GM12878 (cell line): ENCODE measurements at regions not wholly inside any gene's neighbourhood (a gene's known extent, or its start where the extent isn't known, plus 50 kb on each side); places are given as distances from the start of the nearest gene placed in this dataset.

Source experiments
- ATAC-seq: fragments of 200-7000 bp; cut with Tn5 transposase; 3 replicates; pipeline ENCODE4 v1.9.1; 2020; ENCODE audit warnings: mild to moderate bottlenecking, moderate library complexity
- BruUV-seq: library from RNA; stranded (reverse); fragments of 400-500 nt; replicated peaks from 2 replicates; lab custom pipeline; 2021; lab: Mats Ljungman, UMichigan
- CTCF ChIA-PET: fragments of 300-600 bp; sonication (Branson Sonifier 250); formaldehyde crosslinking; extraction: SDS; loops from one replicate; lab custom pipeline; 2021; ENCODE audit warnings: inconsistent platforms; lab: Yijun Ruan, JAX
- POLR2A ChIA-PET: fragments of 350-600 bp; formaldehyde crosslinking; extraction: SDS; loops from one replicate; lab custom pipeline; 2021; ENCODE audit warnings: inconsistent platforms; lab: Charles Lee
- RAD21 ChIA-PET: fragments of 300-600 bp; sonication (Branson Sonifier 250); formaldehyde crosslinking; loops from one replicate; lab custom pipeline; 2023; ENCODE audit warnings: antibody characterized with exemption; ENCODE audit not compliant: unreplicated experiment; lab: Charles Lee
- SMC1A ChIA-PET: fragments of 300-600 bp; sonication (Branson Sonifier 250); formaldehyde crosslinking; loops from one replicate; lab custom pipeline; 2023; ENCODE audit not compliant: unreplicated experiment, uncharacterized antibody; lab: Charles Lee
- DNase-seq: peaks from one replicate; pipeline ENCODE4 v3.0.0-alpha.2; 2011; ENCODE audit warnings: low read depth, low spot score
- FAIRE-seq: peaks from 3 replicates; lab custom pipeline; 2011; peaks lifted over from hg19 to GRCh38; lab: Jason Lieb, UNC
- H2AFZ ChIP-seq: 2 replicates; pipeline ENCODE4 v1.6.0; 2011; ENCODE audit warnings: low read depth, low read length, control low read depth; ENCODE audit not compliant: control insufficient read depth
- H3K27ac ChIP-seq: 2 replicates; pipeline ENCODE4 v1.5.1; 2011; ENCODE audit warnings: control low read depth; ENCODE audit not compliant: control insufficient read depth, insufficient read depth
- H3K27me3 ChIP-seq, 2 experiments: replicated peaks in 1 of 2; 2 replicates each; pipeline versions ENCODE4 v1.6.0 to v1.6.1; 2011; ENCODE audit warnings: low read length in 1 of 2; ENCODE audit not compliant: control insufficient read depth in 2 of 2, insufficient read depth in 2 of 2
- H3K36me3 ChIP-seq, 2 experiments: 2 replicates each; pipeline ENCODE4 v1.5.1; 2011; ENCODE audit warnings: low read length in 1 of 2; ENCODE audit not compliant: control insufficient read depth in 2 of 2, insufficient read depth in 2 of 2
- H3K4me1 ChIP-seq: 2 replicates; pipeline ENCODE4 v1.6.1; 2011; ENCODE audit warnings: mild to moderate bottlenecking, low read length, moderate library complexity, mixed read lengths; ENCODE audit not compliant: control insufficient read depth, insufficient read depth
- H3K4me2 ChIP-seq: 2 replicates; pipeline ENCODE4 v1.6.0; 2011; ENCODE audit warnings: control low read depth; ENCODE audit not compliant: control insufficient read depth, insufficient read depth
- H3K4me3 ChIP-seq: fragments of 200-600 bp; sonication (generic); 2 replicates; pipeline ENCODE4 v1.5.1; 2016
- H3K79me2 ChIP-seq: 2 replicates; pipeline ENCODE4 v1.6.0; 2011; ENCODE audit warnings: low read length; ENCODE audit not compliant: control insufficient read depth, insufficient read depth
- H3K9ac ChIP-seq: 2 replicates; pipeline ENCODE4 v1.8.0; 2011; ENCODE audit warnings: low read length, control low read depth, mixed read lengths; ENCODE audit not compliant: control insufficient read depth, insufficient read depth
- H3K9me3 ChIP-seq: replicated peaks from 3 replicates; pipeline ENCODE4 v1.5.1; 2011; ENCODE audit warnings: mild to moderate bottlenecking, low read length; ENCODE audit not compliant: control insufficient read depth, insufficient read depth
- H4K20me1 ChIP-seq: 2 replicates; pipeline ENCODE4 v1.6.0; 2011; ENCODE audit not compliant: control insufficient read depth, insufficient read depth
- BCL11A ChIP-seq: IDR thresholded peaks from 2 replicates; pipeline ENCODE4 v1.6.1; 2011; ENCODE audit warnings: low read depth, low read length
- BCLAF1 ChIP-seq: fragments of 450-650 bp; IDR thresholded peaks from 2 replicates; pipeline ENCODE4 v1.6.1; 2017; ENCODE audit warnings: antibody characterized with exemption, mild to moderate bottlenecking, moderate library complexity
- EP300 ChIP-seq, 2 experiments: fragments of 150-350 bp in 1 of 2; IDR thresholded peaks; 2 replicates each; pipeline ENCODE4 v1.6.1; 2011 to 2012; ENCODE audit warnings: low read depth in 2 of 2, low read length in 2 of 2, borderline replicate concordance in 1 of 2, improper control_type of control experiment in 1 of 2, inconsistent platforms in 1 of 2; ENCODE audit not compliant: control insufficient read depth in 1 of 2
- ETV6 ChIP-seq, 2 experiments: fragments of 450-650 bp in 1 of 2; IDR thresholded peaks in 1 of 2; conservative IDR thresholded peaks in 1 of 2; 2 replicates each; pipeline ENCODE4 v1.6.1; 2014; ENCODE audit warnings: antibody characterized with exemption in 1 of 2, borderline replicate concordance in 1 of 2, low read depth in 1 of 2, mild to moderate bottlenecking in 1 of 2, moderate library complexity in 1 of 2
- HCFC1 ChIP-seq: fragments of 150-350 bp; IDR thresholded peaks from 2 replicates; pipeline ENCODE4 v1.6.1; 2014; ENCODE audit warnings: low read length
- KDM1A ChIP-seq: fragments of 200-600 bp; sonication (generic); IDR thresholded peaks from 2 replicates; pipeline ENCODE4 v1.6.1; 2016; ENCODE audit warnings: borderline replicate concordance
- NFYA ChIP-seq: IDR thresholded peaks from 2 replicates; pipeline ENCODE4 v1.6.1; 2011; ENCODE audit warnings: low read depth, mild to moderate bottlenecking, low read length, improper control_type of control experiment, borderline replicate concordance
- PML ChIP-seq: IDR thresholded peaks from 2 replicates; pipeline ENCODE4 v1.6.1; 2012; ENCODE audit warnings: low read length, inconsistent platforms
- POLR2A ChIP-seq: IDR thresholded peaks from 2 replicates; pipeline ENCODE4 v1.6.1; 2011; ENCODE audit warnings: low read depth, mild to moderate bottlenecking, low read length
- RBBP5 ChIP-seq: fragments of 200-600 bp; sonication (generic); conservative IDR thresholded peaks from 2 replicates; pipeline ENCODE4 v1.6.1; 2016
- SREBF2 ChIP-seq: IDR thresholded peaks from 2 replicates; pipeline ENCODE4 v1.6.1; 2012; ENCODE audit warnings: mild to moderate bottlenecking, low read length
- TAF1 ChIP-seq: IDR thresholded peaks from 2 replicates; pipeline ENCODE4 v1.6.1; 2011; ENCODE audit warnings: mild to moderate bottlenecking, low read depth, low read length, borderline replicate concordance
- WGBS: methylation state at CpG from one replicate; pipeline ENCODE4 v1.1.6; 2016; ENCODE audit warnings: low lambda C conversion rate; ENCODE audit not compliant: insufficient replicate concordance, insufficient coverage; ENCODE audit errors: missing lambda C conversion rate; 5-methylcytosine and 5-hydroxymethylcytosine counted together
- in situ Hi-C: fragments of 300-500 bp; cut with MboI; formaldehyde crosslinking; loops from 9 replicates; pipeline ENCODE4 v1.14.3; 2018; ENCODE audit warnings: mixed read lengths
- intact Hi-C: fragments of 100-400 bp; cut with micrococcal nuclease; formaldehyde crosslinking; loops from one replicate; pipeline ENCODE4 v1.14.2; 2022; ENCODE audit not compliant: unreplicated experiment
- TF ChIP-seq, protein P1 (sequence below): fragments of 450-650 bp; IDR thresholded peaks from 2 replicates; pipeline ENCODE4 v1.6.1; 2018; ENCODE audit warnings: borderline replicate concordance, mild to moderate bottlenecking; ENCODE audit not compliant: partially characterized antibody
- TF ChIP-seq, protein P2 (sequence below): fragments of 450-650 bp; IDR thresholded peaks from 2 replicates; pipeline ENCODE4 v1.6.1; 2017; ENCODE audit warnings: borderline replicate concordance

DNA sequence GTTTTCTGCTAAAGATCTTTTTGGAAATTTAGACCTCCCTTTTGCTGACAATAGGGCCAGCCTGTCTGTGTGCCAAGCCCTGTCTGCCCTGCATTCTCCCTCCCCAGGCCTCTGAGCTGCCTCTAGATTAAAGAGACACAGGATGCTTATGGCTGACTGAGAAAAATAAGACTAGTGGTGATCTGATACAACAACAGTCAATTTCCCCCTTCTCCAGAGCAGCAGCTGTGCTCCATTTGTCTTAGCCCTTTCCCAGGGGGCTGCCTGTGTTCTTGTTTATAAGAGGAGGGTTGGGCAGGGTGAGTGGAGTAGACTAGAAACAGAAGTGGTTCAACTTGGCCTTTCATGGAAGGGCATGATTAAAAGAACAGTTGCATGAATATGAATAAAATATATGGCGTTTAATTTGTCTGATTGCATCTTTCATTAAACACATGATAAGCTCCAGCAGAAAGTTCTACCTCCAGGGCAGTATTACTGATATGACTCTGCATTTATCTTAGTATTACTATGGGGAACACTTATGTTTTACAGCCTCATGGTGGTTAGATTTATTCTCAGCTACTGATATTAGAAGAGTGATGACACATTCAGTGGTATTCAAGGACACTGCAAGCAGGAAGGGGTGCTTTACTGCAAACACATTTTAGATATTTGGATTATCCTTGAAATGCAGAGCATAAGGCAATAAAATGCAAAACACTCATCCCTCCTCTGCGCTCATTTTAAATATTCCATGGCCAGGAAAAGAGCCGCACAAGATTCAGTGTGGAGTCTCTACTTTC is 150.2 kb upstream of the CLEC14A start:
- CTCF ChIA-PET, result interaction anchor here (1.0 to 1.6 kb wide), 2 partner anchors 23 to 39 kb away, joined by 4 read pairs; no protein-coding TSS in a partner anchor
- TF ChIP-seq PML (no peak), BCL11A (no peak), KDM1A (no peak), HCFC1 (no peak), TAF1 (no peak), EP300 (IDR thresholded peaks at IDR 0.05; ENCODE audit: borderline replicate concordance in 1 of 2, control insufficient read depth in 1 of 2, low read depth in 2 of 2, low read length in 2 of 2) (no peak), BCLAF1 (no peak), ETV6 (conservative IDR thresholded peaks at IDR 0.05 in 1 of 2, IDR thresholded peaks at IDR 0.05 in 1 of 2; ENCODE audit: borderline replicate concordance in 1 of 2, low read depth in 1 of 2) (no peak), RBBP5 (no peak), NFYA (no peak), SREBF2 (no peak), POLR2A (no peak)
- TF ChIP-seq, protein P1, sequence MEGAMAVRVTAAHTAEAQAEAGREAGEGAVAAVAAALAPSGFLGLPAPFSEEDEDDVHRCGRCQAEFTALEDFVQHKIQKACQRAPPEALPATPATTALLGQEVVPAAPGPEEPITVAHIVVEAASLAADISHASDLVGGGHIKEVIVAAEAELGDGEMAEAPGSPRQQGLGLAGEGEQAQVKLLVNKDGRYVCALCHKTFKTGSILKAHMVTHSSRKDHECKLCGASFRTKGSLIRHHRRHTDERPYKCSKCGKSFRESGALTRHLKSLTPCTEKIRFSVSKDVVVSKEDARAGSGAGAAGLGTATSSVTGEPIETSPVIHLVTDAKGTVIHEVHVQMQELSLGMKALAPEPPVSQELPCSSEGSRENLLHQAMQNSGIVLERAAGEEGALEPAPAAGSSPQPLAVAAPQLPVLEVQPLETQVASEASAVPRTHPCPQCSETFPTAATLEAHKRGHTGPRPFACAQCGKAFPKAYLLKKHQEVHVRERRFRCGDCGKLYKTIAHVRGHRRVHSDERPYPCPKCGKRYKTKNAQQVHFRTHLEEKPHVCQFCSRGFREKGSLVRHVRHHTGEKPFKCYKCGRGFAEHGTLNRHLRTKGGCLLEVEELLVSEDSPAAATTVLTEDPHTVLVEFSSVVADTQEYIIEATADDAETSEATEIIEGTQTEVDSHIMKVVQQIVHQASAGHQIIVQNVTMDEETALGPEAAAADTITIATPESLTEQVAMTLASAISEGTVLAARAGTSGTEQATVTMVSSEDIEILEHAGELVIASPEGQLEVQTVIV, result no peak
- TF ChIP-seq, protein P2, sequence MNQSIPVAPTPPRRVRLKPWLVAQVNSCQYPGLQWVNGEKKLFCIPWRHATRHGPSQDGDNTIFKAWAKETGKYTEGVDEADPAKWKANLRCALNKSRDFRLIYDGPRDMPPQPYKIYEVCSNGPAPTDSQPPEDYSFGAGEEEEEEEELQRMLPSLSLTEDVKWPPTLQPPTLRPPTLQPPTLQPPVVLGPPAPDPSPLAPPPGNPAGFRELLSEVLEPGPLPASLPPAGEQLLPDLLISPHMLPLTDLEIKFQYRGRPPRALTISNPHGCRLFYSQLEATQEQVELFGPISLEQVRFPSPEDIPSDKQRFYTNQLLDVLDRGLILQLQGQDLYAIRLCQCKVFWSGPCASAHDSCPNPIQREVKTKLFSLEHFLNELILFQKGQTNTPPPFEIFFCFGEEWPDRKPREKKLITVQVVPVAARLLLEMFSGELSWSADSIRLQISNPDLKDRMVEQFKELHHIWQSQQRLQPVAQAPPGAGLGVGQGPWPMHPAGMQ, result no peak

More for the DNA sequence above, 150.2 kb upstream of the CLEC14A start:
- no peaks in the 10 kb centered on the region for H4K20me1 ChIP-seq
- no peaks in the 10 kb centered on the region for H3K27me3 ChIP-seq
- H3K4me2 ChIP-seq, result no peak overlapping the region
- H3K27ac ChIP-seq, result no peak overlapping the region
- no peak overlapping the region for H2AFZ ChIP-seq
- RAD21 ChIA-PET, result interaction anchor here (1.0 kb wide), 1 partner anchor 14 kb away, joined by 3 read pairs; no protein-coding TSS in a partner anchor
- BruUV-seq, result no TSS peak
- no peak overlapping the region for H3K9ac ChIP-seq
- in situ Hi-C loops, result no loop called here
- H3K4me1 ChIP-seq, result no peaks in the 10 kb centered on the region
- 60% methylated on average over 3 of the region's 3 CpGs for WGBS
- ATAC-seq, result no peak
- no peaks in the 10 kb centered on the region for H3K79me2 ChIP-seq
- intact Hi-C loops, result no loop called here
- FAIRE-seq, result no peak
- SMC1A ChIA-PET, result no interaction called here
- POLR2A ChIA-PET, result no interaction called here
- DNase-seq, result no peak
- H3K36me3 ChIP-seq, result no peaks in the 10 kb centered on the region
- H3K9me3 ChIP-seq, result no peaks in the 10 kb centered on the region
- H3K4me3 ChIP-seq, result no peak overlapping the region
